8988T (cell line): ENCODE measurements at regions not wholly inside any gene's neighbourhood (a gene's known extent, or its start where the extent isn't known, plus 50 kb on each side); places are given as distances from the start of the nearest gene placed in this dataset.

Experiments used
- DNase-seq: peaks from one replicate; pipeline ENCODE4 v3.0.0; 2011

DNA sequence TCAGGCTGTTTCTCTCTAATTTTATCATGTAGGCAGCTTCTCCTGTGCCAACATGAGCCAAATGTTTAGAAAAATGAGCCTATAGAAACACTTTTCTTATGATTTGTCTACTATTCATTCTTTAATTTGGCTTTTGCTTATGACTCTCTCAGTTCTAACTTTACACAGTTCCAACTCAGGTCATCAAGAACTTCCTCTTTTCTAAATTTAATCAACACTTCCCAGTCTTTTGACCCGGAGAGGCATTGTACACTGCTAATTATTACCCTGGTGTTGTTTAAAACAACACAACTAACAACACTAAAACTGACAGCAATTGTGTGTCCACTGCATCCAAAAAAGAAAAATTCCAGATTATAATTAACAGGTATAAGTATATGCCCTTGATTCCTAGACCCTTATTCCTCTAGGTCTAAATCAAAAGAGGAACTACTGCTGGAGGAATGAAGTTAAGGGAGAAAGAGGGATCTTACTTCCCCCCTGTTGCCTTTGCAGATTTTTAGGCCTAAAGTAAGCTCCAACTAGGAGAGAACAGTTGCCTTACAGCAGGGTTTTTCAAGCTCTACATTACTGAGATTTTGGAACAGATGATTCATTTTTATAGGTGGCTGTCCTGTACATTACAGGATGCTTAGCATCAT lies 332.2 kb upstream of the GOLIM4 start:
- no peak for DNase-seq

DNA sequence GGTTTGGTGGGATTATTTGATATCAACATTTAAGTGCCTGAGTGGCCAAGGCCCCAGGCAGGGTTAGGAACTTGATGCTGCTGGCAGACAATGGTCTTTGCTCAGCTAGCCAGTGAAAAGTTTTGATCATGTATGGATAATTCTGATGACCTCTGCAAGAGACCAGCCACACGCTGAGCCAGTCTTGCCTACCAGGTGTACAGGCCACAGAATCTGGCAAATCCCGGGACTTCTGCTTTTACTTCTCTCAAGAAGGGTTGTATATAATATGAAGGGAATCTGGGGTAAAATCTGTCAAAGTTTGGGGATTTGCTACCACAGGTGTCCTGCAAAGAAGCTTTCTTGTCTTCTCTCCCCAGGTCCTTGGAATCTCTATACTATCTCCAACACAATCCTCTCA lies 331.4 kb upstream of the GOLIM4 start:
- DNase-seq: no peak

DNA sequence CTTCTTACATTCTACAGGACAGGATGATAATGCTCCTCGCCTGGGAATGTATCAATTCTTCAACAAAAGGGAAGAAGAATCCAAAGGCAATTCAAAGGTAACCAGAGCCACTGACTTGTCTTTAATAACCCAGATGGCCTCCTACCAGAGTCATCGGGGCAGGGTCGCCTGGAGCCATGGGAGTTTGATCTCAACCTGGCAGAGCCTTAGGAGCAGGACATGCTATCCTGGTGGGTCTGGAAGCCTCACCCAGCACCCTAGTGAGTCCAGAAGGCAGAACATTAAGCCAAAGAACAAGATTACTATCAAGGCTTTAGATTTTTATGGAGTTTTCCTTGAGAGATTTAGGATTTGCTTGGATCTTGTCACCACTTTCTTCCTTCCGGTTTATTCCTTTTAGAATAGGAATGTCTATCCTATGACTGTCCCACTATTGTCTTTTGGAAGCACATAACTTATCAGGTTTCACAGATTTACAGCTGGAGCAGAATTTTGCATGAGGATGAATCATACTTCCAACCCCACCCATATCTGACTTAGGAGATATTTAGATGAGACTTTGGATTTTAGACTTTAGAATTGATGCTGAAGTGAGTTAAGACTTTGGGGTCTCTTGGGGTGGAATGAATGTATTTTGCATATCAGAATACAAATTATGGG lies 330.3 kb upstream of the GOLIM4 start:
- DNase-seq: no peak

DNA sequence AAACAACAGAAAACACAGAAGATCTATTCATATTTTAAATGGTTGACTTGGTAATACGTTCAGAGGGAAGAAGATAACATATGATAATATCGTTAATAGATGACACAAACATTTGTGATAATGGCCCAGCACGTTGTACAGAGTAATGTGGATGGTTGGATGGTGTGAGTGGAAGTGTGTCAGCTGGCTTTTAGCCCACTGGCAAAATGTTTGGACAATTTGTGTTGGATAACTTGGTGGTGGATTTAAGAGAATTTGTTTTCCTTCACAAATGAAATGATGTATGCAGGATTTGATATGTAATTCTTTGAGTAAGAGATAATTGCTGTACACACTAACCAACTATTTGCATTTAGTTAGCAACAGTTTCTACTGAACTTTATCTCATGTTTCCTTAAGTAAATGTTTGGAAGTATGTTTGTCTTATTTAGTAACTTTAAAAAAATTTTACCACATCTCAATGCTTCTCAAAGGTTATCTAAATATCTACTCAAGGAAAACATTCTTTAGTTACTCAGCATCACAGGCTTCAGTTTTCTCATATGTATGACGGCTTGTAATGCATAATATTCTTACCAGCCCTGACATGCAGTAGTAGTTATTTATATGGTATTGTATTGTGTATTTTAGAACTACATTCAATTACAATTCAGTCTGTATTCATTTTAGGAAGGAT lies 328.5 kb upstream of the GOLIM4 start:
- no peak for DNase-seq

DNA sequence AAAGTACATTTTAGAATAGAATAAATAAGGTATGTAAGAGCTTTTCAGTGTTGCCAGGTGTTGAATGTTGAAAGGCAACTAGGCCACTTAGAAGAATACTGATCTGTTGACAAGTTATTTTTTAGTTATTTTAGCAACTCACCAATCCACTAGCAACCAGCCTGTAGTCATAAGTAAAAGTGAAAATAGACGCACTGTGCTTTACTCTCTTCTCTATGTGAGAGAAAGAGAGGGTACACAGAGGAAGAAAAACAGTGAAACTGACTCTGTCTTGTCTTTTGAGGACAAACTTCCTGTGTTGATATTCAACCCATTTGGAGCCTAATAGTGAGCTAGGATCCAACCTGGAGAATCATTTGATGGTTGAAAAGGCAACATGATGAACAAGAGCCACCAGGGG lies 327.1 kb upstream of the GOLIM4 start:
- DNase-seq: no peak

DNA sequence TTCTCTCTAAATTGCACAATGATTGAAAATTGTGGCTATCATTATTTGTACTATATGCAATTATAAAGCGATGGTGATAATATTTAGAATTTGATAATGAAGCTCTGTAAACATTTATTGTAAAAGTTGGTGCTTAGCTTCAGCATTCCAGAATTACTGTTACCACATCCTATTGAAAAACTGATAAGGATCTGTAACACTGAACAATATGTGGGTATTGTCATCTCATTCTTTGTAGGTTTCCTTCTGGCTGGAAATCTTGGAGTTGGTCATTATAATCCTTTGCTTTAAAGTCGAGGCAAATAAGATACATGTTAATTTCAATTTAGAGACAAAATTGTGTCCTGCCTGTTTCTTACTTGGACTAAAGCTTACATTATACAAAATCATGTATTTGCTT lies 323.4 kb upstream of the GOLIM4 start:
- no peak for DNase-seq

DNA sequence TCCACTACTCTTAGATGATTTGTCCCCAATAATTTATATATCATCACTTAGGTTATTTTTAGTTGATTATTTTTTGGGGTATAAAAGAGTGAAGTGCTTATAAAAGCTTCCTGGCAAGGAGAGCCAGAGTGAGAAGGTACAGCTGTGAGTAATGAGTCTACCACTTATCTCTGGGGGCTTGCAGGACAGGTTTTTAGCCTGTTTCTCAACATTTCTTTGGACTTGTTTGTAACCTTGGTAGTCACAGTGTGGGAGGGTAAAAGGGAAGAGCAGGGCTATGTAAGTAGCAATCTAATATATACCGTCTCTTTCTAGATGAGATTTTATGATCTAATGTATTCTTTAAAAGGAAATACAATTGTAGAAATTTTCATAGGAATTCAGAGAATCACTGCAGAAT lies 321.3 kb upstream of the GOLIM4 start:
- no peak for DNase-seq

DNA sequence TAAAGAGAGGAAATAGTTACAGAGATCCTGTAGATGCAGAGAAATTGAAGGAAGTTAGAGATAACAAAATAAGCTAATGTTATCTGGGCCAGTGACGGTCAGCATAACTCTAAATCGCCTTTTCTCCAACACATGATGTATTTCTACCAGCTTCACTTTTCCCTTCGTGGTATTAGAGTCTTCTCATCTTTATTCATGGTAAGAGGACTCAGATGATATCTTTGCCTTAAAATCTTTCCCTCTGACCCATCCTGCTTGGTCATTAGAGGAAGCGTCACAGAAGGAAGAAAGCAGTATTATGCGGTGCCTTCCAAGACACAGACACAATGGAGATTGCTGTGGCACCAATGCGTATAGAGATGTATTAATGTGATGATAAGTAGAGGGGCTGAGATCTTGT lies 320.7 kb upstream of the GOLIM4 start:
- no peak for DNase-seq

DNA sequence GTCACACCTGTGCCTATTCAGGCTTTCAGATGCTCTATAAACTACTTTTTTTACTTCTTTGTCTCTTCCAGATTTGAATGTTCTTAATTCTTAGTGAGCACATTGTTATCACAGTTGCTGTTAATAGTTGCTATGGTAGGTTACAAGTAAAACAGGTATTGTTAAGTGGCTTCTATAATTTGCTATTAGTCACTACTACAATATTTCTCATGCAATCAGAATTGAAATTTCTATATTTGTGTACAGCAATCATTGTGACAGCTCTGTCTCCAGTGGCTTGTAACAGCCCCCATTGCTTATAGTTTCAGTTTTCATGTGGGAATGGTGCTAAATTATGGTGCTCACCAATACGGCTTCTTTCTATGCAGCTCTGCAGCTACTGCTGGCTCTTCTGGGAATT lies 318.4 kb upstream of the GOLIM4 start:
- no peak for DNase-seq

DNA sequence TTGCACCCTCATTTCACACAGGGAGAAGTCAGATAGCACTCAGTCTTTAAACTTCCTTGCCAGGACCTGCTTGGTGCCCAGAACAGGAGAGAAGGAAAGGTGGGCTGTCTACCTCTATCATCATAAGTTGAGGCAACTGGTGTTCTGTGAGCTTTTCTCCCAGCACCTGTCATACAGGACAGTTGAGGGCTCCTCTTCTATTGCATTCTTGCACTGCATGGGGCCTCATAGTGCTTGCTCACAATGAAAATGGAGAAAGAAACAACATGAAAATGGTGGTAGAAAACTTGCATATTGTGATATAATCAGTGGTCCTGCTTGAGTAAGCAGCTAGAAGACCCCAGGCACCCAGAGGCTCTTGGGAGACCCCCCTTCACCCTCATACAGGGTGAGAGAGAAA lies 311.7 kb upstream of the GOLIM4 start:
- DNase-seq: no peak

DNA sequence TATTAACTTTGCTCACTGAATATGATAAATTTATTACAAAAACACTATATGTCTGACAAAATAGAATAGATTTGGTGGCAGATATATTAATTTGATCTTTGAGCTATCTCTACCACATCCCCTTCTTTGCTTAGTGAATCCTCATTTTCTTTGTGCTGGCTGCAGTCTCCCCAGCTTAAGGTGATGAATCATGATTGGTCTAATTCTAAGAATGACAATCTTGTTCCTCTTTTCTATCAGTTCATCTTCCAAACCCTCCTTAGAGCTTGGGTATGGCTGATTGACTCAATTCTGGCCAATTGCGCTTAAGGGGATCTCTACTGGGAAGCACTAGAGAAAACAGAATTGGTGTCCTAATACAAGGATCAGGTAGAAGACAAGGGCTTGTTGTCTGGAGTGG lies 309.6 kb upstream of the GOLIM4 start:
- no peak for DNase-seq

DNA sequence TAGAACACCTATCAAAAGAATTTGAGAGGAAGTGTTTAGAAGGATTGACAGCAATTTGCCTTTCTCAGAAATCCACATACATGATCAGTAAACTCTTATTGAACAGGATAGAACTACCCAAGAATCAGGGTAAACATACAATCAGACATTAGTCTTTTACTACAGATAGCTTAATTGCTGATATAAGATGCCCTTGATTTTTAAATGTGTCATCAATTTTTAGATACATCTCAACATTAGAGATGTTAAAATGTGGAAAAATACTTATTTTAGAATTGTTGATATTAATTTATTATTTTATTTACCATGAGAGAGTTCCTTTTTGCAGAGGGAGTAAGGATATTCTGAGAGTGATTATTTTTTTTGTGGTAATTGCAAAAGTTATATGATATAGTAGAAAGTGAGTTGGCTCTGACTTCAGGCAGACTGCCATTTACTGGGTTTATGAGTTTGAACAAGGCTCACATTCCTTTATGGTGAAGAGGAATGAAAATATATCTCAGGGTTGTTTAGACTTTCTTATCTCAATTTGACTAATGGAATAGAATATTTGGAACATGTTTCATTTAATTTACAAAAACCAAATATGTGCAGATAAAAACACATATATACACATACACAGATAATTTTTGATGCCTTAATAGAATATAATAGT lies 302.8 kb upstream of the GOLIM4 start:
- no peak for DNase-seq

DNA sequence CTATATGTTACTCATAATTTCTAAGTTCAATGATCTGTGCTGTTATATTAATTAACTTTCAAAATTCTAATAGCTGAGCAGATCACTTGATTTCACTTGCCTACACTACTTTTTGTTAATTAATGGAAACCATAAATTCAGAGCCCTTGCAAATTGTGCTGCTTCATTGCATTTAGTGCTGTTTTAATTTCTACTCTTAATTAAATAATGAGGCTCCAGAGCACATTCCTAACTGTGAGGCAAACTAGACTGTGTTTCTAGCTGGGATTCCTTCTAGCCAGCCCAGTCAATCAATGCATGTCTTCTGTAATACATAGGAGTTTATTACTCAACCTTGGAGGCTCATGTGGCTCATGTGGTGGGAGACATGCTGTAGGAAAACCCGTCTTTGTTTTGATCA lies 301.1 kb upstream of the GOLIM4 start:
- DNase-seq: no peak

DNA sequence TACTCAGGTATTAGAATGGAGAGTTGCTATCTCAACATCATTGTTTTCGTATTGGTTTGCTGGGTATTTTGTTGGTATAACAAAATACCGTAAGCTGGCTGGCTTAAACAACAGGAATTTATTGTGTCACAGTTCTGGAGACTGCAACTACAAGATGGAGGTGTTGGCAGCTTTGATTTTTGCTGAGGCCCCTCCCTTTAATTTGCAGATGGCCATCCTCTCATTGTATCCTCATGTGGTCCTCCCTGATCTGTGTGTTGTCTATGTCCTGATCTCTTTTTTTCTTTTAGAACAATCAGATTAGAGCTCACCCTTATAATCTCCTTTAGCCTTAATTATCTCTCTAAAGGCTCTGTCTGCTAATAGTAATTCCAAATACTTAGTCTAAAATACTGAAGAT lies 299.8 kb upstream of the GOLIM4 start:
- no peak for DNase-seq

DNA sequence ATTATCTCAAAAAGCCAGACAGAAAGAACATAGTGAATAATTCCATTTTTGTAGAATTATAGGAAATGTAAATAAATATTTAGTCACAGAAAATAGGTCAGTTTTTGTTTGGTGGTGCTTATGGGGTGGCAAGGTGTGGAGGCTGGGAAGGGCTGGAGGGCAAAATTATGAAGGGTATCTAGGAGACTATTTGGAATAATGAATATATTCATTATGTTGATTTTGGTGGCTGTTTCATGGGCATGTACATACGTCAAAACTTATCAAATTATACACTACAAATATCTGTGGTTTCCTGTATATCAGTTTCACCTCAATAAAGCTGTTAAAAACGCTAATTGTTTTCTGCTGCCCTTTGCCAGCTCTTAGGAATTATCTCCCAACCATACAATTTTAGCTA lies 298.7 kb upstream of the GOLIM4 start:
- no peak for DNase-seq

DNA sequence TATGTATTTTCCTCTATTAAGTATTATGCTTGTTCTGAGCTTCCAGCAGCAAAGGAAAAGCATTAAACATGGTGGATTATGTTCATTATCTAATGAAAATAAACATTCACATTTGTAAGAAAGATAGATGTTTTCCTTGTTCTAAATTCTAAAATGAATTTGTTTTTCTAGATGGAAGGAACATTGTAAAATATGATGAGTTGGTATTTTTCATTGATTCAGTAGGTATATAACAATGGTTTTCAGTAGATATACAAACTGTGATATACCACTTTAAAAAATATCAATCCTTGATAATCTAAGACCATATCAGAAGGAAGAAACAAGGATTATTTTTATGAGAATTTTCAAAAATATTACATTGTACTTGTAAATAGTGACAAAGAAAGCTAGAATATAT lies 290.6 kb upstream of the GOLIM4 start:
- DNase-seq: no peak

DNA sequence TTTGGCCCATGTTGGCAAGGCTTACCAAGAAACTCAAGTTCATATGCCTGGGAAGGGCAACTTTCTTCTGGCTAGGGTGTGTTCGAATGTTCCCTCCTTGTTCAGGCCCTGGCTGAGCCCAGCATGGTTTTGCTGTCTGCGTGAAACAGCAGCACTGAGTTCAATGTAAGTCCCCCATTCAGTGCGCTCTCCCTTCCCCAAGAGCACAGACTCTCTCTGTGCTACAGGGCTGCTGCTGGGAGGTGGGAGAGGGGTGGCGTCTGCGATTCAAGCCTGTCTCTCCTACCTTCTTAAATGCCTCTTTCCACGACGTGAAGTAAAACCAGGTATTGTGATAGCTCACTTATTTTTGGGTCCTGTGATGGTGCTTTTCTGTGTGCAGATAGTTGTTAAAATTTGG lies 289.3 kb upstream of the GOLIM4 start:
- DNase-seq: no peak

DNA sequence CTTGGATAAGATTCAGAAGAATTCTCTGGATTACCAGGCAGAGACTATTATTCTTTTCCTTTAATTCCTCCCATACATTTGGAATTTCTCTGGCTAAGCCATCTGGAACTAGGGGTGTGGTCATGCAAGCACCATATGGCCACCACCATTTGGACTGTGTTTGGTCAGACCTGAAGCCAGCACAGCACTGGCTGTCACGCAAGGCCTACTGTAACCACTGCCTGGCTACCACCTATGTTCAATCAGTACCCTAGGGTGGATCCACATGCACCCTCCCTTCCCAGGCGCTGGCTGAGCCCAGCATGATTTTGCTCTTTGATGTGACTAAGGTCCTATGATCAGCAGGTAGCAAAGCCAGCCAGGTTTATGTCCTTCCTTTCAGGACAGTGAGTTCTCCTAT lies 287.8 kb upstream of the GOLIM4 start:
- no peak for DNase-seq

DNA sequence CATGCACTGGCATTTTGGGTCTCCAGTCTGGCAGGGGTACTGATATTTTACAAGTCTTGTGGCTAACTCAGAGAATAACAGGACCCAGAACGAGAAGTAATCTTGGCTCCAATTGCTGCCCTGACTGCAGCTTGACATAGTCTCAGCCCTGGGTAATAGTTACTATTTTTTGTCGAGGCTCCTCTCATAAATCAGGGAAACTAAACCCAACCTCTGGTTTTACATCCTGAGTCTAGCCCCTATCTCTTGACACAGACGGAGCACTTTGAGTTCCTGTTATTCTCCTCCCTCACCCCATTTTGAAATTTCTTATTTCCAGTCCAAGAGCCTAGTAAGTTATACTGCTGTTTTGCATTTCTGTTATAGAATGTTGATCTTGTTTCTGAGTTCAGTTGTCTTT lies 276.1 kb upstream of the GOLIM4 start:
- DNase-seq: no peak

DNA sequence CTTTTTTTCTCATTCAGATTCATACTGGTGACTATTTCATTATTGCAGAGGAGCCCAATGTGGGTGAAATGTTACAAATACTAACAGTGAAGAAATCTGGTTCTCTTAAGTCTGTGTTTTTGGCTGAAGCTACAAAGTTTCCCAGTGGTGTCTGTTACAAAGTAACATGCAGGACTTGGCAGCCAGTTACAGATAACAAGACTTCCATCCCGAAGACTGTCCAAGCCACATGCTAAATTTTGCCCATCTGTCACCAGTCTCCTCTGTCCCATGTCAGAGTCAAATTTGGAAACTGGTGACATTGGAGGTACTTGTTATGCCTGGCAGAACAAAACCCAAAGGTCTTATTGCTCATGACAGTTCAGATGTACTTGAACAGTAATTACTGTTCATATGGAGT lies 269.2 kb upstream of the GOLIM4 start:
- DNase-seq: no peak

DNA sequence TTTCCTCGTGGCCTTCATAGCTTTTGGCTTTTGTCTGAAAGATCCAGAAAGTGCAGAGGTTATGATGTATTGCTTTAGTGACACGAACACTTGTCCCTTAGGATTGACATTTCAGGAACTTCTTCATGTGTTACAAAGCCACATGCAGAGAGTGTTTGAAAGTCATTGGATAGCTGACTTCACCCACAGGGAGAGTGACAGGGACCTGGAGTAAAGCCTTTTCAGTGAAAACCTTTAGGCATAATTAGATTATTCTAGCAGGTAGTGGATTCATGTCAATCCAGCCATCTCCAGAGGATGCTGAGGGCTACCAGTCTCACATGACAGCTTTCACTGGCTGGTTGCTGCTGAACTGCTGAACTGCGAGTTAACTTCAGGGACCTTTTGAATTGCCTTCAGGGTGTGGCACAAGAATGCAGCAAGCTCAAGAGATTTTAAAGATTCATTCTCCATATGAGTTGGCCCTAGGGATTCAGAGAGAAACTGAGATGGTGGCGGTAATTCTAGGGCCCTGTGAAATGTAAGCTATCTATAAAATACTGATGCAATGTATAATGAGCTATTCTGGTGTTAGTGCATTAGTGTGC lies 267.0 kb upstream of the GOLIM4 start:
- DNase-seq: no peak

DNA sequence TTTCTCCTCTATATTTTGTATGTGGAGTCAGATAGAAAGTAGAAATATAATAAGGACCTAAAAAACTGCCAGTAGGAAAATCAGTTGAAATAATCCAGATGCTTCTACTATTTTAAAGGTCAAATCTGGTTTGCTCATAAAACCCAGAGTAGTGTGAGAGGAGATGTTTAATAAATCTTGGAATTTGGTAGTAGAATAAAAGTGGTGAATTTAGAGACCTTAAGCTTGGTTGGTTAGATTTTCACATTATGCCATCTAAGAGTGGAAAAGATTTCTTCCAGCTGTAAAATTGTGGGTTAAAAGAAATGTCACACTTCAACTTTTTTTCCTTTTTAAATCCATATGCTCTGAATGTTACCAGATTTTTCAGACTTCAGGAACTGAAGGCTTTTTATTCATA lies 266.4 kb upstream of the GOLIM4 start:
- DNase-seq: no peak

DNA sequence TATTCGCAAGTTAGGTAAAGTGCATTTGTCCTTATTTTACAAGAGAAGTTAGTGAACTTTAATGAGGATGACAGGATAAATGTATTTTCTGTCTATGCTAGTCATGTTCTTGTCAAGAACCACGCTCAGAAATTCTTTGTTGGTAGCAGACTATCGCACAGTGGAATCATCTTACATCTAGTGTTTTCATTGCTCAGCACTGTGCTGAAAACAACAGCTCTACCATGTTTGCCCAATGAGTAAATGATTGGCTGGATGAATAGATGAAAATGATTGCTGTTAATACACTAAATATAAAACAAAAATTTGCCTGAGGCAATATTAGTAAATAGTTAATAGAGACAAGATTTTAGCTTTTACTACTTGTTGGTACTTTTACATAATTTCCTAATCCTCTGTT lies 265.3 kb upstream of the GOLIM4 start:
- no peak for DNase-seq
